Progenitor cell of endocrine pancreas (in vitro differentiated cells): ENCODE measurements at regions not wholly inside any gene's neighbourhood (a gene's known extent, or its start where the extent isn't known, plus 50 kb on each side); places are given as distances from the start of the nearest gene placed in this dataset.

Experiments
- DNase-seq: peaks from one replicate; pipeline ENCODE4 v3.0.0; 2021; ENCODE audit warnings: low spot score; ENCODE audit not compliant: unreplicated experiment
- H3K27ac Mint-ChIP-seq: 2 replicates; pipeline ENCODE4 v1.8.0; 2021; ENCODE audit warnings: mild to moderate bottlenecking, moderate library complexity, mixed read lengths
- H3K27me3 Mint-ChIP-seq: 2 replicates; pipeline ENCODE4 v1.8.0; 2021; ENCODE audit warnings: mixed read lengths
- H3K36me3 Mint-ChIP-seq: 2 replicates; pipeline ENCODE4 v1.8.0; 2022; ENCODE audit warnings: mixed read lengths; ENCODE audit not compliant: insufficient read depth
- H3K4me1 Mint-ChIP-seq: 2 replicates; pipeline ENCODE4 v1.8.0; 2021; ENCODE audit warnings: low read depth, mixed read lengths
- H3K4me3 Mint-ChIP-seq: 2 replicates; pipeline ENCODE4 v1.8.0; 2021; ENCODE audit warnings: low read depth, mild to moderate bottlenecking, moderate library complexity, mixed read lengths
- H3K9me3 Mint-ChIP-seq: 2 replicates; pipeline ENCODE4 v1.8.0; 2021; ENCODE audit warnings: low read depth, mixed read lengths
- CTCF ChIP-seq: fragments of 200-600 bp; sonication (generic); IDR thresholded peaks from one replicate; pipeline ENCODE4 v1.5.0; 2021; ENCODE audit warnings: antibody characterized with exemption, mild to moderate bottlenecking; ENCODE audit not compliant: unreplicated experiment

- H3K27me3 Mint-ChIP-seq: peaks cover 33% of the 10 kb centered on the region
- H3K9me3 Mint-ChIP-seq: no peaks in the 10 kb centered on the region
- no peak overlapping the region for H3K27ac Mint-ChIP-seq
- DNase-seq: no peak
- no peak overlapping the region for H3K4me3 Mint-ChIP-seq
- no peaks in the 10 kb centered on the region for H3K36me3 Mint-ChIP-seq
- no peaks in the 10 kb centered on the region for H3K4me1 Mint-ChIP-seq
- TF ChIP-seq CTCF: no peak
Measured at GRCh38 chr22:46092670-46093410, 57.5 kb upstream of the PPARA start.

- H3K4me1 Mint-ChIP-seq: no peaks in the 10 kb centered on the region
- TF ChIP-seq CTCF: no peak
- DNase-seq: no peak
- no peaks in the 10 kb centered on the region for H3K36me3 Mint-ChIP-seq
- H3K4me3 Mint-ChIP-seq: no peak overlapping the region
- H3K9me3 Mint-ChIP-seq: no peaks in the 10 kb centered on the region
- peaks cover 31% of the 10 kb centered on the region for H3K27me3 Mint-ChIP-seq
- no peak overlapping the region for H3K27ac Mint-ChIP-seq
Measured at GRCh38 chr22:46093796-46094195, 56.5 kb upstream of the PPARA start.

- Mint-ChIP-seq H3K9me3 (no peaks in the 10 kb centered on the region), H3K4me1 (no peaks in the 10 kb centered on the region), H3K4me3 (no peak overlapping the region), H3K27ac (no peak overlapping the region), H3K27me3 (peaks cover 28% of the 10 kb centered on the region), H3K36me3 (no peaks in the 10 kb centered on the region)
- TF ChIP-seq CTCF: no peak
- no peak for DNase-seq
Measured at GRCh38 chr22:46094676-46095075, 55.6 kb upstream of the PPARA start.

GRCh38 chr22:46096051-46096450 is 54.3 kb upstream of the PPARA start:
- TF ChIP-seq CTCF: no peak
- Mint-ChIP-seq H3K27me3 (peaks cover 24% of the 10 kb centered on the region), H3K4me3 (no peak overlapping the region), H3K36me3 (no peaks in the 10 kb centered on the region), H3K4me1 (no peaks in the 10 kb centered on the region), H3K27ac (no peak overlapping the region), H3K9me3 (no peaks in the 10 kb centered on the region)
- no peak for DNase-seq

- Mint-ChIP-seq H3K36me3 (no peaks in the 10 kb centered on the region), H3K27ac (no peak overlapping the region), H3K4me3 (no peak overlapping the region), H3K27me3 (peaks cover 28% of the 10 kb centered on the region), H3K4me1 (no peaks in the 10 kb centered on the region), H3K9me3 (no peaks in the 10 kb centered on the region)
- no peak for TF ChIP-seq CTCF
- DNase-seq: no peak
Measured at GRCh38 chr22:46096706-46097230, 53.6 kb upstream of the PPARA start.
